ENCODE measurements at regions not wholly inside any gene's neighbourhood (a gene's known extent, or its start where the extent isn't known, plus 50 kb on each side); places are given as distances from the start of the nearest gene placed in this dataset.

DNA sequence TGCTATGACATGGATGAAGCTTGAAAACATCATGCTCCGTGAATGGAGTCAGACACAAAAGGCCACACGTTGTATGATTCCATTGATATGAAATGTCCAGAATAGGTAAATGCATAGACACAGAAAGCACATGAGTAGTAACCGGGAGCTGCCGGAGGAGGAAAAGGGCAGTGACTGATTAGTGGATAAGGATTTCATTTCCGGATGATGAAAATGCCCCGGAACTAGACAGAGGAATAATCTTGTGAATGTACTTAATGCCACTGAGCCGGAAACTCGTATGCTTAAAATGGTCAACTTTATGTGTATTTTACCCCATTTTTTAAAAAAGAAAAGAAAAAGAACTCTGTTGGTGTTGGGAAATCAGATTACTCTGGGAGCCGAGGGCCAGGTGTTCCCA, 112.7 kb upstream of the FAM9B start:
- Histone ChIP-seq H3K4me3 (no peak overlapping the region), H3K27me3 (replicated peaks in 1 of 7) (peaks cover 0 to 5% (median 0%) of the 10 kb centered on the region in 7 donors), H3K4me1 (no peaks in the 10 kb centered on the region), H3K36me3 (no peaks in the 10 kb centered on the region), H3K9me3 (peaks cover 0 to 3% (median 0%) of the 10 kb centered on the region in 8 donors), H3K27ac (no peak overlapping the region)
- TF ChIP-seq POLR2AphosphoS5 (IDR thresholded peaks at IDR 0.05) (no peak), POLR2A (IDR thresholded peaks at IDR 0.05) (no peak)
- TF ChIP-seq, protein P1, sequence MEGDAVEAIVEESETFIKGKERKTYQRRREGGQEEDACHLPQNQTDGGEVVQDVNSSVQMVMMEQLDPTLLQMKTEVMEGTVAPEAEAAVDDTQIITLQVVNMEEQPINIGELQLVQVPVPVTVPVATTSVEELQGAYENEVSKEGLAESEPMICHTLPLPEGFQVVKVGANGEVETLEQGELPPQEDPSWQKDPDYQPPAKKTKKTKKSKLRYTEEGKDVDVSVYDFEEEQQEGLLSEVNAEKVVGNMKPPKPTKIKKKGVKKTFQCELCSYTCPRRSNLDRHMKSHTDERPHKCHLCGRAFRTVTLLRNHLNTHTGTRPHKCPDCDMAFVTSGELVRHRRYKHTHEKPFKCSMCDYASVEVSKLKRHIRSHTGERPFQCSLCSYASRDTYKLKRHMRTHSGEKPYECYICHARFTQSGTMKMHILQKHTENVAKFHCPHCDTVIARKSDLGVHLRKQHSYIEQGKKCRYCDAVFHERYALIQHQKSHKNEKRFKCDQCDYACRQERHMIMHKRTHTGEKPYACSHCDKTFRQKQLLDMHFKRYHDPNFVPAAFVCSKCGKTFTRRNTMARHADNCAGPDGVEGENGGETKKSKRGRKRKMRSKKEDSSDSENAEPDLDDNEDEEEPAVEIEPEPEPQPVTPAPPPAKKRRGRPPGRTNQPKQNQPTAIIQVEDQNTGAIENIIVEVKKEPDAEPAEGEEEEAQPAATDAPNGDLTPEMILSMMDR (IDR thresholded peaks at IDR 0.05 in 8 of 11, conservative IDR thresholded peaks at IDR 0.05 in 3 of 11) = no peak
- no peak for DNase-seq
- intact Hi-C loops (cut with DNase I; ENCODE audit: low total_unique reads) = no loop called here
- WGBS, 5 donors = 85 to 98% (median 89%) methylated on average over 9 of the region's 9 CpGs

DNA sequence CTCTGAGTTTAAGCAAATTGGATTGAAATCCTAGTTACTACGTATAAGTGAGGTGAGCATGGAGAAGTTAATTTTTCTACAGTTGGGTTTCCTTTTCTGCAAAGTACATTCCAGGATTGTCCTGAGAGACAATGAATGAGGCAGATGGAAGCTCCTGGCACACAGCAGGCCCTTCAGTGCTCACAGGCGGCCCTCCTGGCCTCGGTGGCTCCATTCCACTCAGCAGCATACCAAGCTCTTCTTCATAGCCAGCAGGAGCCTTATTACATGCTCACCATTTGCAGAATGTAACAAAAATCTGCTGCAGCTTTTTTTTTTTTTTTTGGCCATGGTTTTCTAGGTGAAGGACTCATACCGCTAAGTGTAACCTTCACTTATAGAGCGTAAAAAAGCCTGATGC, 113.2 kb upstream of the FAM9B start:
- Histone ChIP-seq H3K27ac (no peak overlapping the region), H3K4me3 (no peak overlapping the region), H3K36me3 (no peaks in the 10 kb centered on the region), H3K9me3 (peaks cover 0 to 8% (median 0%) of the 10 kb centered on the region in 8 donors), H3K27me3 (replicated peaks in 1 of 7) (peaks cover 0 to 5% (median 0%) of the 10 kb centered on the region in 7 donors), H3K4me1 (no peaks in the 10 kb centered on the region)
- intact Hi-C loops (cut with DNase I; ENCODE audit: low total_unique reads) = no loop called here
- TF ChIP-seq POLR2A (IDR thresholded peaks at IDR 0.05) = no peak
- TF ChIP-seq, protein P1 (IDR thresholded peaks at IDR 0.05 in 8 of 11, conservative IDR thresholded peaks at IDR 0.05 in 3 of 11) = no peak
- TF ChIP-seq POLR2AphosphoS5 (IDR thresholded peaks at IDR 0.05) = no peak
- 71 to 93% (median 85%) methylated on average over 4 to 5 of the region's 5 CpGs for WGBS, 5 donors
- no peak for DNase-seq

DNA sequence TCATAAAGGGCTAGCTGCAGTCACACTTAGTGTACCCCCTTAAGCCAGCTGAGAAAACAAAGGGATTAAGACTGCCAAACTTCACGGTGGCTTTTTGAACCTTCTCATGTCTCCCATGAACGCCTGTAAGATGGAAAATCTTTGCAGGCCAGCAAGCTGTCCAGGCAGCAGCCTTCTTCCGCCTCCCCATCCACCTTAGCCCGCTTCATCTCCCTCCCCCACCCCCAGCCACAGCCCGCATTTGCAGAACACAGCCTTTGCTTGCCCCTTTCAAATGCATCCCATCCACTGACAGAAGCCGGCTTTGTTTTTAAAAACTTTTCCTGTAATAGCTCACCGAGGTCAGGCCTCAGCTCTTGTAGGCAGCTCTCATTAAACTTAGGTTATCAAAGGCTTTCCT, 113.8 kb upstream of the FAM9B start:
- Histone ChIP-seq H3K4me3 (no peak overlapping the region), H3K4me1 (no peaks in the 10 kb centered on the region), H3K27me3 (replicated peaks in 1 of 7) (peaks cover 0 to 5% (median 0%) of the 10 kb centered on the region in 7 donors), H3K27ac (no peak overlapping the region), H3K9me3 (peaks cover 0 to 9% (median 0%) of the 10 kb centered on the region in 8 donors), H3K36me3 (no peaks in the 10 kb centered on the region)
- WGBS, 5 donors = 37 to 77% (median 71%) methylated on average over 6 to 7 of the region's 7 CpGs
- DNase-seq = no peak
- intact Hi-C loops (cut with DNase I; ENCODE audit: low total_unique reads) = no loop called here
- TF ChIP-seq, protein P1 (IDR thresholded peaks at IDR 0.05 in 8 of 11, conservative IDR thresholded peaks at IDR 0.05 in 3 of 11) = no peak
- TF ChIP-seq POLR2AphosphoS5 (IDR thresholded peaks at IDR 0.05) = no peak
- TF ChIP-seq POLR2A (IDR thresholded peaks at IDR 0.05) = no peak

DNA sequence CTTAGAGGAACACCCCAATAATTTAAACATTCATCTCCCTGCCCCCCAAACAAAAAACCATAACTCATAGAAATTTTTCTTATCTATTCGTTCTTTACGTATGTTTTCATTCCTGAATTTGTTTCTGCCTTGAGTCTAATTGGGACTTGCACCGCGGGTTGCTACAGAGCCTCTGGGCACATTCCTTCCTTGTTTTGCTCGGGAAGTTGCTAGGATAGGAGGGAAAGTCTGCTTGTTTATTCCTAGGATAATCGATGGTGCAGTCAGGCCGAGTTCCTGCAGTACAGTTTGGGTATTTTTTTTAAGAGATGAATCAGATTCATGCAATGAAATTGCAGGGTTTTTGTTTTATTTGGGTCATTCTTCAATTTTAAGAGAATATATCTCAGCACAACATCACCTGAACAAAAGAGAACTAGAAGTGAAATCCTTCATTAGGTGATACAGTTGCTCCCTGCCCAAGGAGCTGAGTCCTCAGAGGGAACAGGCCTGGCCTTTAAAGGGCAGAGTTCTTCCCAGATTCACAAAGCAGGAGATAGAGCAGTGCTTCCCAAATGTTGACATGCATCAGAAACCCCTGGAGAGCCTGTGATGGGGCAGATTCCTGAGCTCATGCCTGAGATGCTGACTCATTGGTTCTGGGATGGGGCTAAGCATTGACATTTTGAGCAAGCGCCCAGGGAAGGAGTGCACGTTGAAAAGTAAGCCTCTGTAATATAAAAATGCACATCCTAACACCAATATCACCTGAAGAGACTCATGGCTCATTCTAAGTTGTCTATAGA, 114.9 kb upstream of the FAM9B start:
- Histone ChIP-seq H3K36me3 (no peaks in the 10 kb centered on the region), H3K27me3 (replicated peaks in 1 of 7) (peaks cover 0 to under 1% (median 0%) of the 10 kb centered on the region in 7 donors), H3K4me3 (no peak overlapping the region), H3K9me3 (peaks cover 0 to 9% (median 0%) of the 10 kb centered on the region in 8 donors), H3K4me1 (no peaks in the 10 kb centered on the region), H3K27ac (no peak overlapping the region)
- DNase-seq = no peak
- TF ChIP-seq, protein P1 (IDR thresholded peaks at IDR 0.05 in 8 of 11, conservative IDR thresholded peaks at IDR 0.05 in 3 of 11) = no peak
- 48 to 83% (median 74%) methylated on average over 8 to 9 of the region's 9 CpGs for WGBS, 5 donors
- intact Hi-C loops (cut with DNase I; ENCODE audit: low total_unique reads) = no loop called here
